ENCODE measurements at regions not wholly inside any gene's neighbourhood (a gene's known extent, or its start where the extent isn't known, plus 50 kb on each side); places are given as distances from the start of the nearest gene placed in this dataset.

- TF ChIP-seq CTCF (IDR thresholded peaks at IDR 0.05) (no peak), ZFX (IDR thresholded peaks at IDR 0.05; ENCODE audit: borderline replicate concordance) (no peak)
- H3K27ac ChIP-seq: no peak overlapping the region
These were observed 753.2 kb downstream of the ARAP2 start for GRCh38 chr4:35491093-35491492.

GRCh38 chr4:35493977-35494376, 750.3 kb downstream of the ARAP2 start:
- TF ChIP-seq CTCF (IDR thresholded peaks at IDR 0.05) (no peak), ZFX (IDR thresholded peaks at IDR 0.05; ENCODE audit: borderline replicate concordance) (no peak)
- no peak overlapping the region for H3K27ac ChIP-seq

GRCh38 chr4:35494955-35495354, 749.4 kb downstream of the ARAP2 start:
- no peak overlapping the region for H3K27ac ChIP-seq
- TF ChIP-seq CTCF (IDR thresholded peaks at IDR 0.05): no peak
- no peak for TF ChIP-seq ZFX (IDR thresholded peaks at IDR 0.05; ENCODE audit: borderline replicate concordance)

GRCh38 chr4:35500812-35501211, 743.5 kb downstream of the ARAP2 start:
- TF ChIP-seq CTCF (IDR thresholded peaks at IDR 0.05) (no peak), ZFX (IDR thresholded peaks at IDR 0.05; ENCODE audit: borderline replicate concordance) (no peak)
- H3K27ac ChIP-seq: 0 out of 2 replicates have a peak overlapping the region, but pooled peaks have one; percentile 14

- TF ChIP-seq CTCF (IDR thresholded peaks at IDR 0.05) (no peak), ZFX (IDR thresholded peaks at IDR 0.05; ENCODE audit: borderline replicate concordance) (no peak)
These were observed 740.9 kb downstream of the ARAP2 start for GRCh38 chr4:35503435-35503834.

GRCh38 chr4:35506161-35506560, 738.2 kb downstream of the ARAP2 start:
- TF ChIP-seq ZFX (IDR thresholded peaks at IDR 0.05; ENCODE audit: borderline replicate concordance) (no peak), CTCF (IDR thresholded peaks at IDR 0.05) (no peak)
- no peak overlapping the region for H3K27ac ChIP-seq

More at GRCh38 chr4:35503435-35503834, 740.9 kb downstream of the ARAP2 start:
- no peak overlapping the region for H3K27ac ChIP-seq

- TF ChIP-seq ZFX (IDR thresholded peaks at IDR 0.05; ENCODE audit: borderline replicate concordance) (no peak), CTCF (IDR thresholded peaks at IDR 0.05) (no peak)
- no peak overlapping the region for H3K27ac ChIP-seq
These were observed 732.5 kb downstream of the ARAP2 start for GRCh38 chr4:35511851-35512250.

Measured in 22Rv1 (cell line).